GM12874 (cell line): ENCODE measurements at regions not wholly inside any gene's neighbourhood (a gene's known extent, or its start where the extent isn't known, plus 50 kb on each side); places are given as distances from the start of the nearest gene placed in this dataset.

Experiments
- CTCF ChIP-seq: IDR thresholded peaks from 2 replicates; pipeline ENCODE4 v1.5.1; 2011; ENCODE audit warnings: low read depth, mild to moderate bottlenecking, control low read depth, low read length, moderate library complexity; ENCODE audit not compliant: insufficient read depth

GRCh38 chr10:56012101-56012500 lies 349.0 kb downstream of the ZWINT start:
- TF ChIP-seq CTCF: no peak

GRCh38 chr10:56003555-56003954 lies 357.5 kb downstream of the ZWINT start:
- TF ChIP-seq CTCF: no peak

- TF ChIP-seq CTCF: no peak
These were observed 371.9 kb downstream of the ZWINT start for GRCh38 chr10:55989188-55989587.

GRCh38 chr10:55979203-55979602 lies 381.9 kb downstream of the ZWINT start:
- no peak for TF ChIP-seq CTCF

- TF ChIP-seq CTCF: no peak
These were observed 395.0 kb downstream of the ZWINT start for GRCh38 chr10:55966101-55966500.

GRCh38 chr10:55943403-55943802 lies 417.7 kb downstream of the ZWINT start:
- no peak for TF ChIP-seq CTCF

- no peak for TF ChIP-seq CTCF
These were observed 431.8 kb downstream of the ZWINT start for GRCh38 chr10:55929291-55929690.

GRCh38 chr10:55897490-55897921 lies 463.6 kb downstream of the ZWINT start:
- TF ChIP-seq CTCF: no peak
